H1 (cell line): ENCODE measurements at regions not wholly inside any gene's neighbourhood (a gene's known extent, or its start where the extent isn't known, plus 50 kb on each side); places are given as distances from the start of the nearest gene placed in this dataset.
"Not testable (repeated sequence)": the region's sequence is repeated elsewhere in the genome, so short reads cannot be mapped to it uniquely, and the experiment has no call there.

ENCODE experiments used
- CTCF ChIA-PET: fragments of 300-600 bp; sonication (Branson Sonifier 250); formaldehyde crosslinking; loops from one replicate; lab custom pipeline; 2021; ENCODE audit not compliant: partially characterized antibody; lab: Charles Lee
- POLR2A ChIA-PET: fragments of 300-600 bp; sonication (Branson Sonifier 250); formaldehyde crosslinking; loops from one replicate; lab custom pipeline; 2021; ENCODE audit warnings: inconsistent platforms; ENCODE audit not compliant: partially characterized antibody; lab: Charles Lee
- DNase-seq, 2 experiments: peaks; one replicate each; pipeline versions ENCODE4 v3.0.0 to v3.0.0-alpha.2; 2010 to 2022; ENCODE audit warnings: low spot score in 2 of 2, low read depth in 1 of 2, mixed read lengths in 1 of 2
- FAIRE-seq: peaks from 2 replicates; lab custom pipeline; 2011; peaks lifted over from hg19 to GRCh38; lab: Jason Lieb, UNC
- H2AFZ ChIP-seq: 2 replicates; pipeline ENCODE4 v1.8.1; 2012; ENCODE audit warnings: low read length, inconsistent platforms
- H2AK5ac ChIP-seq: 2 replicates; pipeline ENCODE4 v1.6.1; 2013; ENCODE audit warnings: low read depth, low read length
- H2BK120ac ChIP-seq: replicated peaks from 2 replicates; pipeline ENCODE3; 2013; ENCODE audit warnings: low read depth, low read length, inconsistent platforms
- H2BK12ac ChIP-seq: 2 replicates; pipeline ENCODE4 v1.6.1; 2013; ENCODE audit warnings: low read depth, low read length
- H2BK15ac ChIP-seq: 2 replicates; pipeline ENCODE4 v1.6.1; 2013; ENCODE audit warnings: low read length
- H2BK20ac ChIP-seq: 2 replicates; pipeline ENCODE4 v1.6.1; 2013; ENCODE audit warnings: low read length
- H2BK5ac ChIP-seq: 2 replicates; pipeline ENCODE4 v1.6.1; 2013; ENCODE audit warnings: low read depth, low read length
- H3K14ac ChIP-seq: 2 replicates; pipeline ENCODE4 v1.6.1; 2013; ENCODE audit warnings: inconsistent platforms; ENCODE audit not compliant: insufficient read length
- H3K18ac ChIP-seq: 2 replicates; pipeline ENCODE4 v1.6.1; 2013; ENCODE audit warnings: low read length; ENCODE audit errors: extremely low read depth
- H3K23ac ChIP-seq: 2 replicates; pipeline ENCODE4 v1.6.1; 2013; ENCODE audit warnings: inconsistent platforms; ENCODE audit not compliant: insufficient read length
- H3K23me2 ChIP-seq: 2 replicates; pipeline ENCODE4 v1.6.1; 2013; ENCODE audit warnings: low read depth, low read length
- H3K27ac ChIP-seq: 2 replicates; pipeline ENCODE4 v1.6.1; 2011; ENCODE audit warnings: low read depth, low read length, inconsistent platforms
- H3K27me3 ChIP-seq, 4 experiments: replicated peaks in 1 of 4; 1 replicate in 1 of 4; 2 replicates in 3 of 4; pipeline versions ENCODE4 v1.6.1 to v1.8.1; 2011 to 2013; ENCODE audit warnings: low read length in 3 of 4, mild to moderate bottlenecking in 3 of 4, inconsistent platforms in 2 of 4, mixed read lengths in 2 of 4, moderate library complexity in 1 of 4; ENCODE audit not compliant: control insufficient read depth in 3 of 4, insufficient read depth in 3 of 4; ENCODE audit errors: extremely low read depth in 1 of 4
- H3K36me3 ChIP-seq, 4 experiments: 2 replicates each; pipeline versions ENCODE4 v1.6.1 to v1.8.1; 2011 to 2013; ENCODE audit warnings: mild to moderate bottlenecking in 4 of 4, low read length in 3 of 4, moderate library complexity in 2 of 4, control low read depth in 1 of 4, inconsistent platforms in 1 of 4; ENCODE audit not compliant: insufficient read depth in 4 of 4, control insufficient read depth in 2 of 4
- H3K4ac ChIP-seq: replicated peaks from 2 replicates; pipeline ENCODE3; 2013; ENCODE audit warnings: low read length, low read depth, mixed read lengths, inconsistent platforms; ENCODE audit not compliant: insufficient read length
- H3K4me1 ChIP-seq, 4 experiments: replicated peaks in 1 of 4; 1 replicate in 1 of 4; 2 replicates in 3 of 4; pipeline versions ENCODE4 v1.6.1 to v1.8.1; 2011 to 2013; ENCODE audit warnings: low read length in 3 of 4, inconsistent platforms in 2 of 4, mixed read lengths in 1 of 4; ENCODE audit not compliant: insufficient read depth in 4 of 4, control insufficient read depth in 3 of 4
- H3K4me2 ChIP-seq, 2 experiments: 2 replicates each; pipeline versions ENCODE4 v1.6.1 to v1.8.1; 2011 to 2013; ENCODE audit warnings: low read depth in 2 of 2, low read length in 2 of 2, control low read depth in 1 of 2, inconsistent platforms in 1 of 2, mild to moderate bottlenecking in 1 of 2; ENCODE audit not compliant: insufficient read depth in 1 of 2
- H3K4me3 ChIP-seq, 4 experiments: fragments of 200-600, 300-600 bp in 1 of 4; sonication (generic), shearing (Covaris generic), sonication (Bioruptor Twin) in 1 of 4; 2 replicates each; pipeline versions ENCODE4 v1.5.1 to v1.8.1; 2011 to 2016; ENCODE audit warnings: low read length in 4 of 4, low read depth in 3 of 4, control low read depth in 2 of 4, inconsistent platforms in 2 of 4, mild to moderate bottlenecking in 2 of 4, mixed read lengths in 1 of 4, moderate library complexity in 1 of 4; ENCODE audit not compliant: insufficient read depth in 2 of 4; ENCODE audit errors: extremely low read depth in 1 of 4
- H3K56ac ChIP-seq: replicated peaks from 2 replicates; pipeline ENCODE3; 2013; ENCODE audit warnings: low read depth, mild to moderate bottlenecking, mixed read lengths, low read length, inconsistent platforms; ENCODE audit not compliant: insufficient read length
- H3K79me1 ChIP-seq: 2 replicates; pipeline ENCODE4 v1.6.1; 2013; ENCODE audit warnings: low read depth, low read length, control low read depth
- H3K79me2 ChIP-seq, 2 experiments: 2 replicates each; pipeline versions ENCODE4 v1.6.1 to v1.8.1; 2012 to 2013; ENCODE audit warnings: low read length in 2 of 2, mild to moderate bottlenecking in 2 of 2, inconsistent platforms in 1 of 2; ENCODE audit not compliant: insufficient read depth in 2 of 2, control insufficient read depth in 1 of 2
- H3K9ac ChIP-seq, 4 experiments: replicated peaks in 1 of 4; 1 replicate in 1 of 4; 2 replicates in 3 of 4; pipeline versions ENCODE4 v1.6.1 to v1.8.1; 2011 to 2013; ENCODE audit warnings: low read depth in 3 of 4, low read length in 3 of 4, control low read depth in 2 of 4, mild to moderate bottlenecking in 2 of 4, moderate library complexity in 2 of 4, inconsistent platforms in 1 of 4; ENCODE audit errors: extremely low read depth in 1 of 4
- H3K9me3 ChIP-seq, 2 experiments: 2 replicates each; pipeline versions ENCODE4 v1.6.1 to v1.8.1; 2012 to 2013; ENCODE audit warnings: mild to moderate bottlenecking in 2 of 2, moderate library complexity in 2 of 2, control low read depth in 1 of 2, inconsistent platforms in 1 of 2, low read depth in 1 of 2, low read length in 1 of 2, mixed read lengths in 1 of 2; ENCODE audit not compliant: insufficient read depth in 2 of 2
- H4K20me1 ChIP-seq, 2 experiments: replicated peaks in 1 of 2; 2 replicates each; pipeline versions ENCODE3 to v1.8.1; 2011 to 2013; ENCODE audit warnings: inconsistent platforms in 2 of 2, low read length in 2 of 2, mild to moderate bottlenecking in 1 of 2; ENCODE audit not compliant: insufficient read depth in 2 of 2, control insufficient read depth in 1 of 2
- H4K5ac ChIP-seq: 2 replicates; pipeline ENCODE4 v1.6.1; 2013; ENCODE audit warnings: low read length, low read depth, mixed read lengths, inconsistent platforms; ENCODE audit not compliant: insufficient read length
- H4K8ac ChIP-seq: 2 replicates; pipeline ENCODE4 v1.8.0; 2013; ENCODE audit warnings: mild to moderate bottlenecking, moderate library complexity, low read length, inconsistent platforms; ENCODE audit not compliant: insufficient read depth; ENCODE audit errors: extremely low read depth
- H4K91ac ChIP-seq: replicated peaks from 2 replicates; pipeline ENCODE3; 2013; ENCODE audit warnings: low read length, mixed read lengths, inconsistent platforms; ENCODE audit not compliant: insufficient read length

DNA sequence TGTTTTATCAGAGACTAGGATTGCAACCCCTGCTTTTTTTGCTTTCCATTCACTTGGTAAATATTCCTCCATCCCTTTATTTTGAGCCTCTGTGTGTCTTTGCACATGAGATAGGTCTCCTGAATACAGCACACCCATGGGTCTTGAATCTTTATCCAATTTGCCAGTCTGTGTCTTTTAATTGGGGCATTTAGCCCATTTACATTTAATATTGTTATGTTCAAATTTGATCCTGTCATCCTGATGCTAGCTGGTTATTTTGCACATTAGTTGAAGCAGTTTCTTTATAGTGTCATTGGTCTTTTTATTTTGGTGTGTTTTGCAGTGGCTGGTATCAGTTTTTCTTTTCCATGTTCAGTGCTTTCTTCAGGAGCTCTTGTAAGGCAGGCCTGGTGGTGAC lies 95.1 kb upstream of the STK32A start:
- H3K23me2 ChIP-seq, H4K8ac ChIP-seq, H3K9me3 ChIP-seq, H3K18ac ChIP-seq, H2BK12ac ChIP-seq, H3K56ac ChIP-seq, H2BK5ac ChIP-seq, H3K27ac ChIP-seq, H3K23ac ChIP-seq, H2AK5ac ChIP-seq, H3K9ac ChIP-seq, H2BK120ac ChIP-seq, H3K4ac ChIP-seq, H2AFZ ChIP-seq, H4K20me1 ChIP-seq, POLR2A ChIA-PET, H4K91ac ChIP-seq, H3K14ac ChIP-seq, H4K5ac ChIP-seq, DNase-seq, H3K4me2 ChIP-seq, H3K27me3 ChIP-seq, FAIRE-seq, H3K4me1 ChIP-seq, H3K36me3 ChIP-seq, H2BK15ac ChIP-seq, H3K79me1 ChIP-seq, H2BK20ac ChIP-seq, H3K79me2 ChIP-seq, H3K4me3 ChIP-seq: not testable (repeated sequence)
- CTCF ChIA-PET, result interaction anchor here (1.2 kb wide), 1 partner anchor 40 kb away, joined by 3 read pairs; no protein-coding TSS in a partner anchor
